NCI-H128 (cell line): ENCODE measurements at regions not wholly inside any gene's neighbourhood (a gene's known extent, or its start where the extent isn't known, plus 50 kb on each side); places are given as distances from the start of the nearest gene placed in this dataset.

Experiments
- DNase-seq: peaks from one replicate; lab custom pipeline; 2025; ENCODE audit not compliant: unreplicated experiment; lab: John Stamatoyannopoulos, UW

GRCh38 chr9:97747201-97747965 lies 50.2 kb upstream of the XPA start:
- no peak for DNase-seq

- no peak for DNase-seq
Measured at GRCh38 chr9:97748525-97748924, 51.4 kb upstream of the XPA start.

GRCh38 chr9:97749928-97750327 lies 52.8 kb upstream of the XPA start:
- DNase-seq = no peak

GRCh38 chr9:97751531-97751930 lies 54.4 kb upstream of the XPA start:
- no peak for DNase-seq

- DNase-seq = no peak
Measured at GRCh38 chr9:97752274-97752673, 55.1 kb upstream of the XPA start.

GRCh38 chr9:97753364-97753763 lies 56.2 kb upstream of the XPA start:
- no peak for DNase-seq

GRCh38 chr9:97753975-97754374 lies 56.8 kb upstream of the XPA start:
- DNase-seq = no peak

GRCh38 chr9:97755618-97756267 lies 58.6 kb upstream of the XPA start:
- no peak for DNase-seq

- DNase-seq = no peak
Measured at GRCh38 chr9:97756991-97757390, 59.9 kb upstream of the XPA start.

GRCh38 chr9:97758334-97758916 lies 61.3 kb upstream of the XPA start:
- DNase-seq = no peak

GRCh38 chr9:97759581-97760288 lies 62.6 kb upstream of the XPA start:
- no peak for DNase-seq

GRCh38 chr9:97761056-97761598 lies 64.0 kb upstream of the XPA start:
- DNase-seq = no peak

- no peak for DNase-seq
Measured at GRCh38 chr9:97761879-97762278, 64.7 kb upstream of the XPA start.

GRCh38 chr9:97763874-97764273 lies 66.7 kb upstream of the XPA start:
- no peak for DNase-seq

GRCh38 chr9:97766092-97766491 lies 69.0 kb upstream of the XPA start:
- no peak for DNase-seq

GRCh38 chr9:97766610-97767009 lies 69.5 kb upstream of the XPA start:
- DNase-seq = no peak

- DNase-seq = no peak
Measured at GRCh38 chr9:97767891-97768290, 70.8 kb upstream of the XPA start.

GRCh38 chr9:97768746-97769145 lies 71.6 kb upstream of the XPA start:
- no peak for DNase-seq

GRCh38 chr9:97769208-97769607 lies 72.1 kb upstream of the XPA start:
- DNase-seq = no peak

GRCh38 chr9:97770808-97771372 lies 73.8 kb upstream of the XPA start:
- no peak for DNase-seq

- DNase-seq = no peak
Measured at GRCh38 chr9:97771641-97772040, 74.5 kb upstream of the XPA start.
